Adrenal gland (tissue), 5 donors: ENCODE measurements at regions not wholly inside any gene's neighbourhood (a gene's known extent, or its start where the extent isn't known, plus 50 kb on each side); places are given as distances from the start of the nearest gene placed in this dataset.

ENCODE experiments used
- CTCF ChIP-seq, 6 experiments: fragments of 450-650 bp in 4 of 6; fragments of 200-600 bp in 2 of 6; sonication (generic) in 1 of 6; IDR thresholded peaks; 1 replicate in 5 of 6; 2 replicates in 1 of 6; pipeline versions ENCODE4 v1.5.1 to v1.8.0; 2016 to 2021; ENCODE audit warnings: antibody characterized with exemption in 6 of 6, mild to moderate bottlenecking in 2 of 6, moderate library complexity in 1 of 6
- POLR2A ChIP-seq, 2 donors: fragments of 450-650 bp; IDR thresholded peaks; one replicate each; pipeline ENCODE4 v1.6.1; 2017; ENCODE audit warnings: antibody characterized with exemption in 2 of 2, mild to moderate bottlenecking in 2 of 2, moderate library complexity in 1 of 2
- donor health status: DM: no; HTN: no; CAD: no.

GRCh38 chr16:26762594-26762993, 304.1 kb upstream of the C16orf82 start:
- no peak for TF ChIP-seq CTCF (IDR thresholded peaks at IDR 0.05)
- TF ChIP-seq POLR2A (IDR thresholded peaks at IDR 0.05): no peak
